Tibial artery (tissue), 4 donors: ENCODE measurements at regions not wholly inside any gene's neighbourhood (a gene's known extent, or its start where the extent isn't known, plus 50 kb on each side); places are given as distances from the start of the nearest gene placed in this dataset.

Experiments used
- DNase-seq, 2 donors: peaks; one replicate each; pipeline ENCODE4 v3.0.0-alpha.2; 2019
- H3K27ac ChIP-seq, 2 donors: fragments of 200-600 bp; sonication (generic) in 1 of 2; 1 replicate in 1 of 2; 2 replicates in 1 of 2; pipeline ENCODE4 v1.5.1; 2018 to 2019; ENCODE audit warnings: mild to moderate bottlenecking in 1 of 2
- H3K27me3 ChIP-seq, 2 donors: fragments of 200-600 bp; sonication (generic) in 1 of 2; one replicate each; pipeline versions ENCODE4 v1.5.1 to v1.6.0; 2016 to 2019
- H3K36me3 ChIP-seq, 3 donors: fragments of 200-600 bp; sonication (generic) in 2 of 3; one replicate each; pipeline ENCODE4 v1.5.1; 2016 to 2019; ENCODE audit warnings: mild to moderate bottlenecking in 2 of 3
- H3K4me1 ChIP-seq, 4 donors: fragments of 200-600 bp; sonication (generic) in 2 of 4; 1 replicate in 3 of 4; 2 replicates in 1 of 4; pipeline ENCODE4 v1.5.1; 2016 to 2019
- H3K4me3 ChIP-seq, 2 donors: fragments of 200-600 bp; sonication (generic) in 1 of 2; 1 replicate in 1 of 2; 2 replicates in 1 of 2; pipeline ENCODE4 v1.5.1; 2018 to 2019; ENCODE audit warnings: mild to moderate bottlenecking in 2 of 2
- H3K9me3 ChIP-seq, 3 donors: fragments of 200-600 bp; sonication (generic) in 1 of 3; one replicate each; pipeline ENCODE4 v1.5.1; 2016 to 2019
- CTCF ChIP-seq, 2 experiments: fragments of 200-600 bp in 1 of 2; fragments of 450-650 bp in 1 of 2; IDR thresholded peaks; one replicate each; pipeline ENCODE4 v1.5.1; 2017 to 2019; ENCODE audit warnings: antibody characterized with exemption in 2 of 2, mild to moderate bottlenecking in 1 of 2, moderate library complexity in 1 of 2
- intact Hi-C: fragments of 100-400 bp; cut with DNase I; formaldehyde crosslinking; loops from one replicate; pipeline ENCODE4 v1.15.0; 2023; ENCODE audit warnings: low total_unique reads

GRCh38 chr2:128660836-128661235 lies 342.2 kb upstream of the HS6ST1 start:
- peaks cover 0 to 6% (median 0%) of the 10 kb centered on the region in 3 donors for H3K9me3 ChIP-seq
- H3K27me3 ChIP-seq = peaks cover 0 to 2% of the 10 kb centered on the region in 2 donors
- no peaks in the 10 kb centered on the region for H3K4me1 ChIP-seq
- intact Hi-C loops = no loop called here
- no peak overlapping the region for H3K4me3 ChIP-seq
- peak in 1 of 2 donors; percentile 13 for DNase-seq
- no peak overlapping the region for H3K27ac ChIP-seq
- no peak for TF ChIP-seq CTCF (IDR thresholded peaks at IDR 0.05)
- no peaks in the 10 kb centered on the region for H3K36me3 ChIP-seq

GRCh38 chr2:128661311-128661710 lies 342.6 kb upstream of the HS6ST1 start:
- H3K27ac ChIP-seq = no peak overlapping the region
- intact Hi-C loops = no loop called here
- H3K9me3 ChIP-seq = peaks cover 0 to 6% (median 0%) of the 10 kb centered on the region in 3 donors
- peak in 1 of 2 donors; percentile 33 for DNase-seq
- no peaks in the 10 kb centered on the region for H3K36me3 ChIP-seq
- H3K4me1 ChIP-seq = no peaks in the 10 kb centered on the region
- no peak for TF ChIP-seq CTCF (IDR thresholded peaks at IDR 0.05)
- no peak overlapping the region for H3K4me3 ChIP-seq
- peaks cover 0 to 2% of the 10 kb centered on the region in 2 donors for H3K27me3 ChIP-seq

GRCh38 chr2:128662051-128662471 lies 343.4 kb upstream of the HS6ST1 start:
- Histone ChIP-seq H3K27ac (no peak overlapping the region), H3K27me3 (peaks cover 0 to 2% of the 10 kb centered on the region in 2 donors), H3K36me3 (no peaks in the 10 kb centered on the region), H3K9me3 (peaks cover 0 to 2% (median 0%) of the 10 kb centered on the region in 3 donors), H3K4me1 (no peaks in the 10 kb centered on the region), H3K4me3 (no peak overlapping the region)
- TF ChIP-seq CTCF (IDR thresholded peaks at IDR 0.05) = no peak
- intact Hi-C loops = no loop called here
- DNase-seq = no peak

- Histone ChIP-seq H3K27ac (no peak overlapping the region), H3K27me3 (peaks cover 0 to 2% of the 10 kb centered on the region in 2 donors), H3K4me1 (no peaks in the 10 kb centered on the region), H3K9me3 (no peaks in the 10 kb centered on the region), H3K4me3 (no peak overlapping the region), H3K36me3 (no peaks in the 10 kb centered on the region)
- TF ChIP-seq CTCF (IDR thresholded peaks at IDR 0.05) = no peak
- peak in 1 of 2 donors; percentile 41 for DNase-seq
- intact Hi-C loops = no loop called here
These were observed 344.8 kb upstream of the HS6ST1 start for GRCh38 chr2:128663371-128664050.

- no peak for DNase-seq
These were observed 345.9 kb upstream of the HS6ST1 start for GRCh38 chr2:128664499-128664971.

More at GRCh38 chr2:128664499-128664971, 345.9 kb upstream of the HS6ST1 start:
- Histone ChIP-seq H3K9me3 (no peaks in the 10 kb centered on the region), H3K4me3 (no peak overlapping the region), H3K27me3 (peaks cover 0 to 2% of the 10 kb centered on the region in 2 donors), H3K4me1 (no peaks in the 10 kb centered on the region), H3K27ac (no peak overlapping the region), H3K36me3 (no peaks in the 10 kb centered on the region)
- intact Hi-C loops = no loop called here
- TF ChIP-seq CTCF (IDR thresholded peaks at IDR 0.05) = no peak
